HG03159 (cell line): ENCODE measurements at regions not wholly inside any gene's neighbourhood (a gene's known extent, or its start where the extent isn't known, plus 50 kb on each side); places are given as distances from the start of the nearest gene placed in this dataset.

Experiments
- ATAC-seq: cut with Tn5 transposase; IDR thresholded peaks from one replicate; pipeline ENCODE4 v1.9.1; 2021; ENCODE audit warnings: mild to moderate bottlenecking, moderate library complexity; ENCODE audit not compliant: unreplicated experiment

- no peak for ATAC-seq
Observed at GRCh38 chr4:176441594-176441993, 121.8 kb downstream of the SPCS3 start.

DNA sequence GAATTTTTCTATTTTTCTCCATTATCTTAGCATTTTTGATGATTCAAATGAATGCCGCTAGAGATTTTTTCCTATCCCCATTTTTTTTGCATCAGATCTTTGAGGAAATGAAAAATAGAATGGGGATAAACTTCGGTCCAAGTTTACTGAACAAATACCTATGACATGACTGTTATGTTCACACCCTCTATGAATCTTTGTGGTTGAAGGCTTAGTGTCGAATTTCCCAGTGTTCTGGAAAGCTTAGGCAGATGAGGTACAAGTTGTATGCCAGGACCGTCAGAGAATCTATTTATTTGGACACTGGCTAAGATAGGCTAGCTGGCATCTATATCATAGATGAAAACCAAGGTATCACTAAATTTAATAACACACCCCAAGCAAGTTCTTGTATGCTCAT lies 123.4 kb downstream of the SPCS3 start:
- no peak for ATAC-seq

DNA sequence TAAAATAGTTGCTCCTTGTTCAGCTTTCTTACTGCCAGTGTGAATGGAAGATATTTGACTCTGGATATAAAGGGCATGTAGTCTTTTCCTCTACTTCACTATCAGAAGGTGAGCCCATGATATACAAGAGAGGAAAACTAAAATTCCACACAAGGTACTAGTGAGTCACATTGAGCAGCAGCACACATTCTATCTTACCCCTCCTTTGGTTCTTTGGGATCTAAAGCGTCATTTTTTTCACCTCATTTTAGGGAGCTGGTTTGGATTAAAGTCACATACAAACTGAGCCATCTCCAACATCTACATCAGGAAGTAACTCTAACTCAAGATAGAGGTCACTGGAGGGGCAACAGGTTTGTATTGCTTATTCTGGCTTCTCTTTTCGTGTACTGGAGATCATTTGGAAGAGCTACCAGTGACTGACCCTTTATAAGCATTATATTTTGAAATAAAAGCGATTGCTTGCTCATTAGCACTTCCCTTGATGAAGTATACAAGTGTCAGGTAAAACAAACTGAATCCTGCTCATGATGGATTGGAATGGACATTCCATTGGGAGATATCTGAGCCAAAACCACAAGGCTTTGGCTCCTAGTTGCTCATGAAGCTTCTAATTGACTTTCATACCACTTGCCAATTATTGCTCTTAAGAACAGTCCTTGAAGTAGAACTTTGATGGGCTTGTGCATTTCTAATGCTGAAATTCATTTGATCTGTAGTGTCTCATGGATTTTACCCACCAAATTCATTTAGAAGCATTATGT lies 124.1 kb downstream of the SPCS3 start:
- ATAC-seq = no peak

- ATAC-seq = no peak
Observed at GRCh38 chr4:176444741-176445140, 125.0 kb downstream of the SPCS3 start.

GRCh38 chr4:176448761-176449160 lies 129.0 kb downstream of the SPCS3 start:
- no peak for ATAC-seq

DNA sequence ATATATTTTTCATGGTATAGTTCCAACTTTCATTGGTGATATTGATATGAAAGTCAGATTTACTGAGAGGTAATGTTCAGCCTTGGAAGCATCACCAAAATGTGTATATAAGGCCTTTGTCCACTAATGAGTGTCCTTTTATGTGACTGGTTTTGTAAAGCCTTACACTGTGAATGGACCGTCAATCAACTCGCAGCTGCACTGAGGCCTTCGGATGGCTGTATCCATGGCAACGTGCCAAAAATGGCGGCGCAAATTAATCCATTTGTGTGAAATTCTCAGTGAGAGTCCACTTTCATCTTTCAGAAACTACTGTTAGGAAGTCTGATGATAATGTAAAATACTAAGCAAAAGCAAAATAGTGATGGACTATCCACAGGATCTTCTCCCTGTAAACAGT lies 131.7 kb downstream of the SPCS3 start:
- ATAC-seq = no peak

DNA sequence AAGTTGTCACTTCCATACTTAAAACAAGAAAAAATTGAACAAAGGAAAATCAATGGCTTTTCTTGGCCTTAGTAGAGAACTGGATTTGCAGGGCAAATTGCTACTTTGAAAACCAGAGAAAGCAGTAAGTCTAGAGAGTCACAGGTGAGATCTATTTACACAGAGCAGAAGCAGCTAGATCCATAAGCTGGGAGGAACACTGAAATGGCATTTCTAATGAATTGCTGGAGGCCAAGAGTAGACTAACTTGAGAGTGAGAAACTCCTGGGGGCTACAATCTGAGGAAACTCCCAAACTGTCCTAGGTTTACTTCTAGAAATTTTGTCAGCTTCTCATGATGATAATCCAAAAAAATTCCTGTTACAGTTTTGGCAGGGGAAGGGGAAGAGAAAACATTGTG lies 133.3 kb downstream of the SPCS3 start:
- no peak for ATAC-seq

- no peak for ATAC-seq
Observed at GRCh38 chr4:176453658-176454057, 133.9 kb downstream of the SPCS3 start.

DNA sequence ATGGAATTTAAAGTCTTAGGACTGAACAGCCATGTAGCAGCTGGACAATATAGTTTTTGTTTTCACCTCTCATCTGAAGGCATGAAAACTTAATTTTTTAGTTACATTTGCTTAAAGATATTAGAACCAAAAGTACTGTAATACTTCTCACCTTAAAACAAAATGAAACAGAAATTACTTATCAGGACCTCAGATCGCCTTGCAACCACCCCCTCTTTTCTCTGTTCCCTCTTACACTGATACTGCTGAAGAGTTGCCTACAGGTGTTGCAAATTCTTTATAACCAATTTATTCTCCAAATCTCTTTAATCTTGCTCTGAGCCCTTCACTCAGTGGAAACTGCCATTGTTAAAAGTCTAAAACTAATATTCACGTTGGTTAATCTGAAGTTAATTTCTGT lies 145.0 kb downstream of the SPCS3 start:
- peak; percentile 100 for ATAC-seq

GRCh38 chr4:176467001-176467400 lies 147.2 kb downstream of the SPCS3 start:
- ATAC-seq = no peak

DNA sequence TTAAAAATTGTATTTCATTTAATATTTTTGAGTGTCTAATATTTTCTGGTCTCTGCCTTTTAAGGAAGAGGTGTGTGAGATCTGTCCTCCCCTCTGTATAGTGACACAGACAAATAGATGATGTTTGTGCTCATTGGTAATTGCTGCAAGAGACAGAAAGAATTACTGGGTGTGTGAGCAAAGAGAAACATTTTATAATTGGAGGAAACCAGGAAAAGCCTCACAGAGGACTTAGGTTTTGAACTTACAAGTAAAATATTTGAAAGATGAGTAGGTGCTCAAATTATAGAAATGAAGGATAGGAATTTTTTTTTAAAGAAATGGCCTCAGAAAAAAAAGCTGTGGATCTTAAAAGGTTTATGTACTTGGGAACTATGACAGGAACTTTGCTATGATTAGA lies 149.8 kb downstream of the SPCS3 start:
- ATAC-seq = no peak

DNA sequence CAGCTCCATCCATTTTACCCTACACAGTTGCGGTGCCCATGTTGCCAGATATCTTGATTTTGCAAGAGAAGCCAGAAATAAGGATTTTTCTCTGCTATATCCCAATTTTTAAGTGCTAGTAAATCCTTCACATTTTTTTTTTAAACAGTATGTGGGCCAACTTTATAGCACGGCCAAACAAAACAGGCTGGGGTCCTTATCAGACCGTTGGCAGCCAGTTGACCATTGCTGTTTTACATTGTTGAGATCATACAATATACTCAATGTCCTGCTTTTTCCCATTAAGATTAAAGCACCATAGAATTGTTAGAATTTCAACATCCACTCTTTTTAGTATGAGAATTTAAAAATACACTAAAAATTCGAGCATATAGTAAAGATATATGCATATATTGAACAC lies 150.9 kb downstream of the SPCS3 start:
- no peak for ATAC-seq

- ATAC-seq = no peak
Observed at GRCh38 chr4:176475067-176475466, 155.3 kb downstream of the SPCS3 start.

- ATAC-seq = no peak
Observed at GRCh38 chr4:176478076-176478475, 158.3 kb downstream of the SPCS3 start.

DNA sequence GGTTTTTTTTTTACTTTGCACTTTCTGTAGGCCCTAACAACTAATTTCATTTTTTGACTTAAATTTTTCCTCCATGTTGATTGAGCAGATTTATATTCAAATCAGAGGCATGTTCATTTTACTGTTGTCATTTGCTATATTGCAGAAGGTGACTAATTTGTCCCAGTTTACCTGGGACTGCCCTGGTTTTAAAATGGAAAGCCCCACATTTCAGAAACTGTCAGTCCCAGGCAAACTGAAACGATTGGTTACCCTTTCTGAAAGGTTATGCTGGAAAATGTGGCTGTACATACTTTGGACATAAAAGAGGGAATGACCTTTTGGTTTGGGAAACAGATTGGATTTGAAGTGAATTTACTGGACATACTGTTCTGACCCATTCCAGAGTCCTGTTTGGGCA lies 160.0 kb downstream of the SPCS3 start:
- no peak for ATAC-seq

DNA sequence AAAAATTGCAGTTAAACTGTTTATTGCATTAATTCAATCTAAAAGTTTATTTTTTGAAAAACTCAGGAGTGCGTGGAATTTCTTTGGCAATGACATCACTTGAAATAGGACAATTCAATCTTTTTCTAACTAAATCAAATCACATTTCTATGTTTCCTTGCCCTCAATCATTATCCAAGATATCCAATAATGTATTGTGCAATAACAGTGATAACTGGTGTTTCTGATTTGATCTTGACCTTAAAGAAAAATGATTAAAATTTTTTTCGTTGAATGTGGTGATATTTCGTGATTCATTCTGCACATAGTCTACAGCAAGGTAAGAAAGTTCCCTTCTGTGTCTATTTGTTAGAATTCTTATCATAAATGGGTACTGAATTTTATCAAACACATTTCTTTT lies 163.2 kb downstream of the SPCS3 start:
- no peak for ATAC-seq

- ATAC-seq = no peak
Observed at GRCh38 chr4:176484301-176484984, 164.7 kb downstream of the SPCS3 start.

- ATAC-seq = no peak
Observed at GRCh38 chr4:176489001-176489400, 169.2 kb downstream of the SPCS3 start.

- ATAC-seq = peak; percentile 100
Observed at GRCh38 chr4:176492646-176493302, 173.0 kb downstream of the SPCS3 start.

DNA sequence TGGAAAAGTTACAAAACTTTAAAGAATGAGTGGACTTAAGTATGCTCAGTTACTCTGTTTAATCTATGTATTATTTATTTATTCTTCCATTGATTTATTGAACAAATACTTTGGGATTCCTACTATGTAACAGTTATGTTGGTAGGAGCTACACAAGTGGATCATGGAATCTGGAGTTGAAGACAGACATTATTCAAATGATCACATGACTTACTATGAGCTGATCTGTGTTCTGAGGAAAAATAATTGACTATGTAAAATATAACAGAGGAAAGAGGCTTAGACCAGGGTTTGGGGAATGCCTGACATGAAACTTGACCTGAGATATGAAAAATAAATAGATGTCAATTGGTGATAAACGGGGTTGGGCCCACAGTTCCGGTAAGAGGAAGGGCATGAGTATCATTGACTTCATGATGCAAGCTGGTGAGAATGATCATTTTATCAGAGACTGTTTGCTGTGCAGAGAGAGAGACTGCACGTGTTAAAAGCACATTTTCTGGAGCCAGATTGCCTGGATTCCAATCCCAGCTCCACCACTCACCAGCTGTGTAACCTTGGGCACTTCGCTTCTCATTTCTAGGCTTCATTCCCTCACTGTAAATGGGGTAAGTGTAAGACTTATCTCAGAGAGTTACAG lies 179.0 kb downstream of the SPCS3 start:
- ATAC-seq = no peak

- ATAC-seq = no peak
Observed at GRCh38 chr4:176499518-176499917, 179.8 kb downstream of the SPCS3 start.

- no peak for ATAC-seq
Observed at GRCh38 chr4:176500894-176501293, 181.1 kb downstream of the SPCS3 start.
